T-helper 2 cell treated with Interferon-gamma antibody and Interleukin-4, amounts not matched to agents 100 ng/mL and 5 ng/mL, for 36 hours (primary cell): ENCODE measurements at regions not wholly inside any gene's neighbourhood (a gene's known extent, or its start where the extent isn't known, plus 50 kb on each side); places are given as distances from the start of the nearest gene placed in this dataset.

Source experiments
- intact Hi-C: fragments of 100-400 bp; cut with micrococcal nuclease; formaldehyde crosslinking; loops from one replicate; pipeline ENCODE4 v1.15.1; 2023

- intact Hi-C loops, result no loop called here
Measured at GRCh38 chr3:21801631-21802030, 50.6 kb upstream of the ZNF385D start.

- intact Hi-C loops, result no loop called here
Measured at GRCh38 chr3:21803604-21804003, 52.6 kb upstream of the ZNF385D start.

- intact Hi-C loops, result no loop called here
Measured at GRCh38 chr3:21804330-21804729, 53.3 kb upstream of the ZNF385D start.

- intact Hi-C loops, result no loop called here
Measured at GRCh38 chr3:21806733-21807132, 55.7 kb upstream of the ZNF385D start.

- intact Hi-C loops, result no loop called here
Measured at GRCh38 chr3:21825684-21826083, 74.7 kb upstream of the ZNF385D start.

- intact Hi-C loops, result no loop called here
Measured at GRCh38 chr3:21826416-21826815, 75.4 kb upstream of the ZNF385D start.

- intact Hi-C loops, result no loop called here
Measured at GRCh38 chr3:21830541-21830940, 79.5 kb upstream of the ZNF385D start.

GRCh38 chr3:21835264-21835663 lies 84.3 kb upstream of the ZNF385D start:
- intact Hi-C loops, result no loop called here

GRCh38 chr3:21836227-21836626 lies 85.2 kb upstream of the ZNF385D start:
- intact Hi-C loops, result no loop called here

GRCh38 chr3:21839176-21839575 lies 88.2 kb upstream of the ZNF385D start:
- intact Hi-C loops, result no loop called here

GRCh38 chr3:21839592-21839991 lies 88.6 kb upstream of the ZNF385D start:
- intact Hi-C loops, result no loop called here

- intact Hi-C loops, result no loop called here
Measured at GRCh38 chr3:21847005-21847404, 96.0 kb upstream of the ZNF385D start.

- intact Hi-C loops, result no loop called here
Measured at GRCh38 chr3:21859124-21860081, 108.4 kb upstream of the ZNF385D start.

GRCh38 chr3:21860082-21860475 lies 109.1 kb upstream of the ZNF385D start:
- intact Hi-C loops, result no loop called here

- intact Hi-C loops, result no loop called here
Measured at GRCh38 chr3:21860657-21861056, 109.6 kb upstream of the ZNF385D start.

GRCh38 chr3:21876782-21877181 lies 125.8 kb upstream of the ZNF385D start:
- intact Hi-C loops, result no loop called here

- intact Hi-C loops, result no loop called here
Measured at GRCh38 chr3:21877214-21877754, 126.3 kb upstream of the ZNF385D start.

- intact Hi-C loops, result no loop called here
Measured at GRCh38 chr3:21879184-21879886, 128.3 kb upstream of the ZNF385D start.

GRCh38 chr3:21888656-21889055 lies 137.6 kb upstream of the ZNF385D start:
- intact Hi-C loops, result no loop called here

- intact Hi-C loops, result no loop called here
Measured at GRCh38 chr3:21889166-21889565, 138.2 kb upstream of the ZNF385D start.

- intact Hi-C loops, result no loop called here
Measured at GRCh38 chr3:21892104-21892503, 141.1 kb upstream of the ZNF385D start.

- intact Hi-C loops, result no loop called here
Measured at GRCh38 chr3:21893242-21893641, 142.2 kb upstream of the ZNF385D start.
